ENCODE measurements at regions not wholly inside any gene's neighbourhood (a gene's known extent, or its start where the extent isn't known, plus 50 kb on each side); places are given as distances from the start of the nearest gene placed in this dataset.
"Not testable (repeated sequence)": the region's sequence is repeated elsewhere in the genome, so short reads cannot be mapped to it uniquely, and the experiment has no call there.

DNA sequence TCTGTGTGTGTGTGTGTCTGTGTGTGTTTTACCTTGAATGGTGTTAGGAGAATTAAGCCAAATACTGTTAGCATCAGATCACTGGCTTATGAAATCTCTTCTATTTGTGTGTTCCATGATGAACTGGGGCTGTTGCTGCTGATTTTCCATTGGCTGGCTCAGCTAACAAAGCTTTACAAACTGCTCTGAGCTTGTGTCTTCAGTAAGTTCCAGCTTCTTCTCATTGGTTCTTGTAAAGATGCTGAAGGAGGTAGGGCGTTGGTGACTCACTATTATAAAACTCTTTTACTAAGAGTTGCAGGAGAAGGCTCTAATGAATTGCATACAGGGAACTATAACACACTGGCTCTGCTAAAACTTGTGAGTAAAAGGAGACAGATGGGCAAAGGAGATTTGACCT is 136.4 kb upstream of the PRKCQ start:
- no peak for ATAC-seq
- Mint-ChIP-seq H3K4me3 (no peak overlapping the region), H3K4me1 (peaks cover 4% of the 10 kb centered on the region), H3K36me3 (no peaks in the 10 kb centered on the region), H3K9me3 (ENCODE audit: low read depth) (no peaks in the 10 kb centered on the region), H3K27me3 (peaks cover 59% of the 10 kb centered on the region), H3K27ac (no peak overlapping the region)
- no peak for DNase-seq
- CTCF ChIA-PET, result no interaction called here

DNA sequence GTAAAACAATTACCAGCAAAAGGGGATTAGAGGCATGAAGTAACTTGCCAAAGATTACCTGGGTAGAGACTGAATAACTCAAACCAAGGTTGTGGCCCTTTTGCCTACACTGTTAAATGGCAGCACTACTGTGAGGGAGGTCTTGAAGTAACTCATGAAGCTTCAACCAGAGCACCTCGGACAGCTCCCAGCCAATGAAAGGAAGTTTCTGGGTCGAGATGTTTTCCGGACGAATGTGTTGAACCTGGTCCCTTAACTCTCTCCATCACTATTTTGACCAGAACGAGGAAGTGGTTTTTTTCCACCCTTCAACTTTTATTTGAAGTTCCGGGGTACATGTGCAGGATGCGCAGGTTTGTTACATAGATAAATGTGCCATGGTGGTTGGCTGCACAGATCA is 133.6 kb upstream of the PRKCQ start:
- Mint-ChIP-seq H3K36me3 (no peaks in the 10 kb centered on the region), H3K27ac (no peak overlapping the region), H3K27me3 (peaks cover 58% of the 10 kb centered on the region), H3K4me1 (peaks cover 4% of the 10 kb centered on the region), H3K4me3 (no peak overlapping the region), H3K9me3 (ENCODE audit: low read depth) (no peaks in the 10 kb centered on the region)
- DNase-seq (no peak), ATAC-seq (no peak)
- CTCF ChIA-PET, result no interaction called here

DNA sequence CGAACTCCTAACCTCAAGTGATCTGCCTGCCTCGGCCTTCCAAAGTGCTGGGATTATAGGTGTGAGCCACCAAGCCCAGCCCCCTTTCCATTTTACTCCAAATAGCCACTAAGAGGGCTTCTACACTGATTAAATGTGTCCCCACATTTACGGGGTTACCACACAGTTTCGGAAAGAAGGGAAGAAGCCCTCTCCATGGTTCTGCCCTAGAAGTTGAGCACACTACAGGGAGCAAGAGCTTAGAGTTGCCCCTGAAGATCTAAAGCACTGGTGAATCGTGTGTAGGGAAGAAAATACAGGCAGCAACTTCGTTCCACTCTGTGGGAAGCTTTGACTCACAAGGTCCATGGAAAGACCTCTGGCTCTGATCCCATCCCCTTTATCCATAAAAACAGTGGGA is 133.0 kb upstream of the PRKCQ start:
- H3K4me3 Mint-ChIP-seq, result no peak overlapping the region
- ATAC-seq, result no peak
- H3K36me3 Mint-ChIP-seq, result no peaks in the 10 kb centered on the region
- H3K9me3 Mint-ChIP-seq (ENCODE audit: low read depth), result no peaks in the 10 kb centered on the region
- DNase-seq, result no peak
- H3K27ac Mint-ChIP-seq, result no peak overlapping the region
- CTCF ChIA-PET, result no interaction called here
- H3K4me1 Mint-ChIP-seq, result peaks cover 4% of the 10 kb centered on the region
- H3K27me3 Mint-ChIP-seq, result peaks cover 56% of the 10 kb centered on the region

DNA sequence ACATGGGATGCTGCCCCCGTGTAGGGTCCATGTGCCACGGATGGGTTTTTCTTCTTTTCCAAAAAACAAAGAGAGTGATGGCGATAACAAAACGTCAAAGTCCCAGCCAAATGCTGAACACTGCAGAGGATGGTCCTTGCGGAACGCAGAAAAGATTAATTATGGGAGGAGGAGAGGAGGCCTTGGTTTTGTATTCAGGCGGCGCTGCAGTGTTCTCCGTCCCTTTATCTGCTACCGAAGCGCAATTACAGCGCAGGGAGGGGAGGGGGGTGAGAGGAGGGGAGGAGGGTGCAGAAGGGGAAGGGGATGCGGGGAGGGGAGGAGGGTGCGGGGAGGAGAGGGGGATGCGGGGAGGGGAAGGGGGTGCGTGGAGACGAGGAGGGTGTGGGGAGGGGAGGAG is 131.8 kb upstream of the PRKCQ start:
- CTCF ChIA-PET, result no interaction called here
- no peaks in the 10 kb centered on the region for H3K36me3 Mint-ChIP-seq

DNA sequence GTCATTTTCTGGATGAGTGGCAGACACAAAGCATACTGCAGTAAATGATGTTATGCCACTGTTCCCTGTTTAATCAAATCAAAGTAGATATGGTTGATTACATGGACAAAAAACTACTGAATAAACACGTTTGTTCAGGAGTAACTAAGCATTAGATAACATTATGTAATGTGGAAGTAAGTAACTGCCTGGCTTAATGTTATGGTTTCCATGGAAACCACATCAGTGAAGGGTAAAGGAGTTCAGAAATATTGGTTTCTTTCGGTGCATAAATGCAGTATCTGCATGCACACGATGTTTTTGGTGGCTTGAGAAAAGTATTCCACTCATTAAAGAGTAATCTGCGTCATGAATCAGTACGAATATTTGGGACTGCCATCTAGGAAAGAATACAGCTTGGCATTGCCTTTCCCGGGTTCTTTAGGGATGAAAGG is 131.3 kb upstream of the PRKCQ start:
- H3K9me3 Mint-ChIP-seq (ENCODE audit: low read depth), result no peaks in the 10 kb centered on the region
- CTCF ChIA-PET, result no interaction called here
- peaks cover 54% of the 10 kb centered on the region for H3K27me3 Mint-ChIP-seq
- H3K27ac Mint-ChIP-seq, result no peak overlapping the region
- ATAC-seq (no peak), DNase-seq (no peak)
- no peaks in the 10 kb centered on the region for H3K36me3 Mint-ChIP-seq
- H3K4me3 Mint-ChIP-seq, result no peak overlapping the region
- peaks cover 4% of the 10 kb centered on the region for H3K4me1 Mint-ChIP-seq

More for the DNA sequence above, 131.8 kb upstream of the PRKCQ start:
- no peaks in the 10 kb centered on the region for H3K9me3 Mint-ChIP-seq (ENCODE audit: low read depth)
- no peak overlapping the region for H3K4me3 Mint-ChIP-seq
- H3K4me1 Mint-ChIP-seq, result peaks cover 4% of the 10 kb centered on the region
- H3K27ac Mint-ChIP-seq, result no peak overlapping the region
- H3K27me3 Mint-ChIP-seq, result peaks cover 54% of the 10 kb centered on the region
- ATAC-seq (no peak), DNase-seq (no peak)

DNA sequence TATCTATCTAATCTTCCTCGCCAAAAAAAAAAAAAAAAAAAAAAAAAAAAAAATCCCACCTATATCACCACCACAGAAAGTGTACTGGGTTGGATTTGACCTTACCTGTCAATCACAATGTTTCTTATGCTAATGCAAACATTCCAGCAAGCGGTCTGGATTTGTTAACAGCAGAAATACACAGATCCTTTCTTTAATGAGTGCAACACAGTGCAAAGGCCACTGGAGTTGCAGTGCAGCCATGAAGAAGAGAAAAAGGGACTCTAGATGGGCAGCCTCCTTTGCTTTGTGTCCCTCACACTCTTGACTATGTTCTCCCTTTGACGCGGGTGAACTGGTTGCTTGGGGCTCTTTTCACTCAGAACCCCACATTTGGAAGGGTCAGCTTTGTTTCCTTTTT is 127.3 kb upstream of the PRKCQ start:
- Mint-ChIP-seq H3K4me3 (no peak overlapping the region), H3K27ac (no peak overlapping the region), H3K9me3 (ENCODE audit: low read depth) (no peaks in the 10 kb centered on the region), H3K4me1 (no peaks in the 10 kb centered on the region), H3K36me3 (no peaks in the 10 kb centered on the region), H3K27me3 (peaks cover 55% of the 10 kb centered on the region)
- DNase-seq (no peak), ATAC-seq (no peak)
- CTCF ChIA-PET, result no interaction called here

DNA sequence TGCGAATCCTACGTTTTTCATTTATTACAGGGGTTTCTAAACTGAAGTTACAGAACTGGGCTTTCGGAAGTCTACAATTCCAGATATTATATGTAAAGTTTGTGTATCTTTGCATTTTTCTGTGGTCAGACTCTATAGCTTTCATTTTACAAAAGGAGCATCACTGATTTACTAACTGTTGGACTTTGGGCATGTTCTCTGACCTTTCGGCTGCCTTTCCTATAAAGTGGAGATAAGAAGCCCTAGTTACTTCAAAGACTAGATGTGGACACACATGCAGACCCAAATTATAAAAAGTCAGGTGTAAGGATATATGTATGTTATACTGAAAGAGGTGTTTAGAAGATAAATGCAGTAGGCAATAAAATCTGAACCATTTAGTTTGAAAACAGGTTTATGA is 126.6 kb upstream of the PRKCQ start:
- Mint-ChIP-seq H3K9me3 (ENCODE audit: low read depth) (no peaks in the 10 kb centered on the region), H3K27me3 (peaks cover 58% of the 10 kb centered on the region), H3K36me3 (no peaks in the 10 kb centered on the region), H3K4me1 (no peaks in the 10 kb centered on the region), H3K4me3 (no peak overlapping the region), H3K27ac (no peak overlapping the region)
- CTCF ChIA-PET, result no interaction called here
- DNase-seq (no peak), ATAC-seq (no peak)

DNA sequence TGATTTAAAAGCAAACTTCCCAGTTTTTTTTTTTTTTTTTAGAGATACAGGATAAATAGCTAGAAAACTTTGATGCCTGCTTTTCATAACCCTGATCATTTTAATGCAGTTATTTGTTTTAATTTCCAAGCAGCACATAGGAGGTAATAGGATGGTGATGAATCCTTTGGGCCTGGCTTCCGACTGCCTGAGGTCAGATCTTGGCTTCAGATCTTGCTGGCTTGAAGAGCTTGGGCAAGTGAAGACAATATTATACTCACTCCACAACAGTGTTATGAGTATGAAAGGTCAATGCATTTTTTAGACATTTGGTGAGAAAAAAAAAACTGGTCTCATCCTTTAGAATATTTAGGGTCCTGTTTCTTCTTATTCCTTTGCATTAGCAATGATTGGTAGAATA is 124.8 kb upstream of the PRKCQ start:
- no peak overlapping the region for H3K4me3 Mint-ChIP-seq
- no peaks in the 10 kb centered on the region for H3K9me3 Mint-ChIP-seq (ENCODE audit: low read depth)
- H3K36me3 Mint-ChIP-seq, result no peaks in the 10 kb centered on the region
- no peak overlapping the region for H3K27ac Mint-ChIP-seq
- peaks cover 48% of the 10 kb centered on the region for H3K27me3 Mint-ChIP-seq
- CTCF ChIA-PET, result interaction anchor here (0.7 kb wide), 1 partner anchor 306 kb away, joined by 3 read pairs; no protein-coding TSS in a partner anchor
- DNase-seq (no peak), ATAC-seq (no peak)
- H3K4me1 Mint-ChIP-seq, result no peaks in the 10 kb centered on the region

DNA sequence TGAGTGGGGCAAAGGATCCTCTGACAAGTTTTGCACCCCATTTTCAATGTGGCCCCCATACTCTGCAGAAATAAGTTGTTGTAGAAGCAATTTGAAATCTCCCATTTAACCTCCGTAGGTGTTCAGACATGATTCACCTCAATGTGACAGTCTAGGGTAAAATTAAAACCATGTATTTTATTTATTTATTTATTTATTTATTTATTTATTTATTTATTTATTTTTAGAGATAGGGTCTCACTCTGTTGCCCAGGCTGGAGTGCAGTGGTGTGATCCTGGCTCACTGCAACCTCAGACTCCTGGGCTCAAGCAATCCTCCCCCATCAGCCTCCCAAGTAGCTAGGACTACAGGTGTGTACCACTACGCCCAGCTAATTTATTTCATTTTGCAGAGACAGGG is 122.8 kb upstream of the PRKCQ start:
- H3K4me3 Mint-ChIP-seq; H3K4me1 Mint-ChIP-seq; H3K9me3 Mint-ChIP-seq (ENCODE audit: low read depth); CTCF ChIA-PET; H3K36me3 Mint-ChIP-seq; ATAC-seq; DNase-seq; H3K27ac Mint-ChIP-seq: not testable (repeated sequence)
- peaks cover 42% of the 10 kb centered on the region for H3K27me3 Mint-ChIP-seq

DNA sequence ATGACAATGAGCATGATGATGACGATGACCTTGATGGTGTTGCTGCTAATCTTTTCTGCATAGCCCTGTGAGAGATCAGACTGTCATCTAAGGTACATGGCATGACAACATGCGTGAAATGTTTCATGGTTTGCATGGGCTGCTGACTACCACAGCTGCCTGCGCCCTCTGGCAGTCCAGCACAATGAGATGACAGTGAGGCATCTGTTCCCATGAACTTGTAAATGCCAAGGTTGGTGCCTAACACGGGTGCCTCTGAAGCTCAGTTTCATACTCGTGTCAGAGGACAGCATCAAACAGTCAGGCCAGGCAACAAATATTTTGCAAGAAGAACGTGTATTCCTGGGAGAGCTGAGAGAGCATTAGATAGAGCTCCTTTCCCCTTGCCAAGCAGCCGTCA is 122.0 kb upstream of the PRKCQ start:
- no peak overlapping the region for H3K27ac Mint-ChIP-seq
- H3K36me3 Mint-ChIP-seq, result no peaks in the 10 kb centered on the region
- CTCF ChIA-PET, result no interaction called here

DNA sequence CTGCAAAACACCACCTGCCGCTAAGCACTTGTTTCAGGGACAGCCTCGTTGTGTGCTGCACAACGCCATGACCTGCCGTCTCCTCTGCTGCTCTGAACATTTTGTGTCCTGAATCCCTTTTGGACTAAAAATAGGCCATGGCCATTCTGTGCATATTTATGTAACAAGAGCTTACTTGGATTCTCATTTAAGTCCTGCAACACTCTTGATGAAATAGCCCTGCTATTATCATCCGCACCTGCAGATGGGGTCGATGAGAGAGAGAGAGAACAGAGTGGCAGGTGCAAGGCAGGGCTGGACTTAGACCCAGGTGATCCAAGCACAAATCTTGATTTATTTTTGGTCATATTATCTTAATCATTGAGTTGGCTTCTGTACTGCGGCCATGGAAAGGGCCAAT is 121.2 kb upstream of the PRKCQ start:
- no peak for ATAC-seq
- no peaks in the 10 kb centered on the region for H3K36me3 Mint-ChIP-seq
- H3K27me3 Mint-ChIP-seq, result peaks cover 36% of the 10 kb centered on the region
- no peak overlapping the region for H3K4me3 Mint-ChIP-seq
- no peaks in the 10 kb centered on the region for H3K9me3 Mint-ChIP-seq (ENCODE audit: low read depth)
- H3K4me1 Mint-ChIP-seq, result no peaks in the 10 kb centered on the region
- no peak for DNase-seq
- H3K27ac Mint-ChIP-seq, result no peak overlapping the region
- CTCF ChIA-PET, result no interaction called here

More for the DNA sequence above, 122.0 kb upstream of the PRKCQ start:
- Mint-ChIP-seq H3K4me3 (no peak overlapping the region), H3K9me3 (ENCODE audit: low read depth) (no peaks in the 10 kb centered on the region), H3K4me1 (no peaks in the 10 kb centered on the region), H3K27me3 (peaks cover 36% of the 10 kb centered on the region)
- ATAC-seq (no peak), DNase-seq (no peak)

DNA sequence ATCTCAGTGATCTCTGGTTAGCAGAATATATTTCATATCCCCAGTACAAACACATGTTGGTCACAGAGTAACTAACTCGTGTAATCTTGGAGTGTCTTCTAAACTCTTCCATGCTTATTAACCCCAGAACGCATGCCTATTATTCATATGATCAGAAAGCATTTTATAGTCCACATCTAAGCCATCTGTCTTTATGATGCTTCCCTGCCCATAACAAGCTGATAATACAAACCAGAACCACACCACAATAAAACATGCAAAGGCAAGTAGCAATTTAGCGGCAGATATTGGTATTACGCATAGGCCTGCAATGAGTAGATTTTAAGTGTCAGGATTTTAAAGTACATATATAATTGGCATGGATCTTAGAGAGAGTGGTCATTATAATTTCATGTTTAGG is 120.0 kb upstream of the PRKCQ start:
- H3K27ac Mint-ChIP-seq, result no peak overlapping the region
- ATAC-seq, result no peak
- DNase-seq, result no peak
- CTCF ChIA-PET, result interaction anchor here (1.4 kb wide), 1 partner anchor 10 kb away, joined by 3 read pairs; no protein-coding TSS in a partner anchor
- peaks cover 4% of the 10 kb centered on the region for H3K4me1 Mint-ChIP-seq
- H3K4me3 Mint-ChIP-seq, result no peak overlapping the region
- H3K9me3 Mint-ChIP-seq (ENCODE audit: low read depth), result no peaks in the 10 kb centered on the region
- H3K36me3 Mint-ChIP-seq, result no peaks in the 10 kb centered on the region
- H3K27me3 Mint-ChIP-seq, result peaks cover 36% of the 10 kb centered on the region

DNA sequence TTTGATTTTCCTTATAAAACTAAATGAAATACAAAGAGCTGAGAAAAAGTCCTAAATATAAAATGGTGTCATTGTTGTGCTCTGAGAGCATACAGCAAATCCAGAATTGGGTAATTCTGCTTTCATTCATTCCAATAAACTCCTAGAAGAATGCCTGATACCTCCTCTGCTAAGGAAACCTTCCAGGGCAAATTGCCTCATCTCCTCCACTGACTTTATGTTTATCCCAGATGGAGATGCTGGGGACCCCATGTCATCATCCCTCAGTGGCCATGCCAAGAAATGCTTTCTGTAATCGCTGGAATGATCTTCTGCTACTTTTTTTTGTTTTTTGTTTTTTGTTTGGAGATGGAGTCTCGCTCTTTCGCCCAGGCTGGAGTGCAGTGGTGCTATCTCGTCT is 119.3 kb upstream of the PRKCQ start:
- no peak overlapping the region for H3K4me3 Mint-ChIP-seq
- no peak overlapping the region for H3K27ac Mint-ChIP-seq
- no peak for ATAC-seq
- H3K4me1 Mint-ChIP-seq, result peaks cover 4% of the 10 kb centered on the region
- CTCF ChIA-PET, result interaction anchor here (1.4 kb wide), 1 partner anchor 11 kb away, joined by 3 read pairs; no protein-coding TSS in a partner anchor
- no peaks in the 10 kb centered on the region for H3K36me3 Mint-ChIP-seq
- H3K9me3 Mint-ChIP-seq (ENCODE audit: low read depth), result no peaks in the 10 kb centered on the region
- H3K27me3 Mint-ChIP-seq, result peaks cover 39% of the 10 kb centered on the region
- DNase-seq, result no peak

DNA sequence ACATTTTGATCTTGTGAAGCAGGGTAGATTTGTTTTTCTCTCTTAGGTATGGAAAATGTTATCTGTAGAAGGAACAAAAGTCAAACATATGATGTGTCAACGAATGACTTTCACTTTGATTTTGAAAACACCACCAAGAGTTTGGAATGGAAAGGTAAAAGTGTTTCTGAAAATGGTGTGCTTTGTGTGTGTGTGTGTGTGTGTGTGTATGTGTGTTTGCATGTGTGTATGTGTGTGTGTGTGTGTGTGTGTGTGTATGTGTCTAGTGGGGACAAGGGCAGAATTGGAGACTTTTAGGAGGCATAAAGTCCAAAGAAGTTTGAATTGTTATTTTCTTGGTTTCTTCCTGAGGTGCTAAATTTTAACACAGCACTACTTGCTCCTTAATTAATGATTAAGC is 115.4 kb upstream of the PRKCQ start:
- Mint-ChIP-seq H3K4me3 (no peak overlapping the region), H3K9me3 (ENCODE audit: low read depth) (no peaks in the 10 kb centered on the region), H3K27me3 (peaks cover 48% of the 10 kb centered on the region), H3K27ac (no peak overlapping the region), H3K4me1 (peaks cover 4% of the 10 kb centered on the region), H3K36me3 (no peaks in the 10 kb centered on the region)
- CTCF ChIA-PET, result no interaction called here
- no peak for DNase-seq
- ATAC-seq, result no peak

DNA sequence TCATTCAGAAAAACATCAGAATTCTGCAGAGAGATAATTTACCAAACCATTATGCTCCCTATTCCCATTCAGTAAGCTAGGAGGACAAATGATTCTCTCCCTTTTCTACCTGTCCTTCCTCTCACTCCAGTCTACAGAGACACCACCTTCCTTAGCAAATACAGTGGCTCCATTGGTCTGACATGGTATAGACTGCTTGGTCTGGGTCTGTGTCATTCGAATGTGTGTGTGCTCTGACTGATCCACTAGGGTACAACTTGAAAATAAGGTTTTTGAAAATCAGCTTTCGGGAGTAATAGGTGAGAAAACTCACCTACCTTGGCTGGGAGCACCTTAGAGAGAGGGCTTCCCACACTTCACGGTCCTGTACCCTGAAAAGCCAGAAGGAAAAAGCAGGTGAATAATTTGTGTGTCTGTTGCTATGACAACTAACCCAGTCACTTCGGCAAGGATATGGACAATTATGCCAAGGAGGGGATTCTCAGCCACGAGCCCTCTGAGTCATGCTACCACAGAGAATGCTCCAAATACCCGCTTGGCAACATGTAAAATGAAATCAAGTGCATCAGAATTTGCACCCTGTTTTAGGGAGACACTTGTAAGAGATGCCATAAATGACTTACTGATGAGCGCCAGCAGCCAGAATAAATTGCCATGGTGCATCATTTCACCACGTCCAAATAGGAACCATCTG is 114.5 kb upstream of the PRKCQ start:
- Mint-ChIP-seq H3K36me3 (no peaks in the 10 kb centered on the region), H3K4me1 (peaks cover 4% of the 10 kb centered on the region), H3K27ac (no peak overlapping the region), H3K4me3 (no peak overlapping the region), H3K27me3 (peaks cover 50% of the 10 kb centered on the region), H3K9me3 (ENCODE audit: low read depth) (no peaks in the 10 kb centered on the region)
- no peak for DNase-seq
- no peak for ATAC-seq
- CTCF ChIA-PET, result no interaction called here

All from activated CD8-positive, alpha-beta memory T cell treated with anti-CD3 and anti-CD28 coated beads, Interleukin-2, amount 10 ng/mL, durations not matched to agents 7 days and 5 days (primary cell).